GM21576 (cell line): ENCODE measurements at regions not wholly inside any gene's neighbourhood (a gene's known extent, or its start where the extent isn't known, plus 50 kb on each side); places are given as distances from the start of the nearest gene placed in this dataset.

Source experiments
- ATAC-seq: cut with Tn5 transposase; IDR thresholded peaks from one replicate; pipeline ENCODE4 v1.9.1; 2021; ENCODE audit warnings: mild to moderate bottlenecking, moderate library complexity; ENCODE audit not compliant: unreplicated experiment

- ATAC-seq = no peak
These were observed 54.0 kb upstream of the GRIN3A start for GRCh38 chr9:101792475-101792874.

- peak; percentile 61 for ATAC-seq
These were observed 53.5 kb upstream of the GRIN3A start for GRCh38 chr9:101791938-101792337.

- no peak for ATAC-seq
These were observed 53.1 kb upstream of the GRIN3A start for GRCh38 chr9:101791533-101791932.
